Vagina (tissue), 2 donors: ENCODE measurements at regions not wholly inside any gene's neighbourhood (a gene's known extent, or its start where the extent isn't known, plus 50 kb on each side); places are given as distances from the start of the nearest gene placed in this dataset.

ENCODE experiments used
- POLR2A ChIP-seq, 2 donors: fragments of 450-650 bp; IDR thresholded peaks; one replicate each; pipeline ENCODE4 v1.6.1; 2017; ENCODE audit warnings: antibody characterized with exemption in 2 of 2, mild to moderate bottlenecking in 2 of 2, moderate library complexity in 2 of 2
- POLR2AphosphoS5 ChIP-seq, 2 donors: sonication (generic); formaldehyde crosslinking; IDR thresholded peaks; one replicate each; pipeline ENCODE4 v1.9.0; 2017; ENCODE audit warnings: antibody characterized with exemption in 2 of 2, mild to moderate bottlenecking in 2 of 2, low read depth in 1 of 2; ENCODE audit not compliant: insufficient read depth in 1 of 2
- TF ChIP-seq, protein P1 (sequence below), 3 experiments: fragments of 450-650 bp in 2 of 3; fragments of 200-600 bp in 1 of 3; sonication (generic) in 1 of 3; IDR thresholded peaks; one replicate each; pipeline ENCODE4 v1.5.1; 2017 to 2019; ENCODE audit warnings: antibody characterized with exemption in 3 of 3, mild to moderate bottlenecking in 2 of 3, moderate library complexity in 2 of 3

DNA sequence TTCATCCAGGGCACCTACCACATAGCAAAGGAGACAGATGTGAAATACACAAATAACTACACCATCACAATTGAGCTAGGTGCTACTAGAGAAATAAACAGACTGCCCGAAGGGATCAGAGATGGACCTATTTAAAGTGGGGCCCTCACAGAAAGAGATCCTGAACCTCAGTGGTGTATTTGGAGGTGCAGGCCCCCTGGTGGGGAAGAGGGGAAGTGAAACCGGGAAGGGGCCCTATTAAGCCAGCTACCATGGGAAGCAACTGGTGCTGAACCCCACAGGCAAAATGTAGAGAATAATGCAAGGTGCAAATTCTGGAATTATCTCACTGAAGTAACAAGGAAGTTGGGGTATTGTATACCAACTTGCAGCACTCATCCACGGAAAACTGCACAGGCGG is 78.6 kb upstream of the FAM9A start:
- no peak for TF ChIP-seq POLR2AphosphoS5 (IDR thresholded peaks at IDR 0.05; ENCODE audit: insufficient read depth in 1 of 2, low read depth in 1 of 2)
- TF ChIP-seq, protein P1, sequence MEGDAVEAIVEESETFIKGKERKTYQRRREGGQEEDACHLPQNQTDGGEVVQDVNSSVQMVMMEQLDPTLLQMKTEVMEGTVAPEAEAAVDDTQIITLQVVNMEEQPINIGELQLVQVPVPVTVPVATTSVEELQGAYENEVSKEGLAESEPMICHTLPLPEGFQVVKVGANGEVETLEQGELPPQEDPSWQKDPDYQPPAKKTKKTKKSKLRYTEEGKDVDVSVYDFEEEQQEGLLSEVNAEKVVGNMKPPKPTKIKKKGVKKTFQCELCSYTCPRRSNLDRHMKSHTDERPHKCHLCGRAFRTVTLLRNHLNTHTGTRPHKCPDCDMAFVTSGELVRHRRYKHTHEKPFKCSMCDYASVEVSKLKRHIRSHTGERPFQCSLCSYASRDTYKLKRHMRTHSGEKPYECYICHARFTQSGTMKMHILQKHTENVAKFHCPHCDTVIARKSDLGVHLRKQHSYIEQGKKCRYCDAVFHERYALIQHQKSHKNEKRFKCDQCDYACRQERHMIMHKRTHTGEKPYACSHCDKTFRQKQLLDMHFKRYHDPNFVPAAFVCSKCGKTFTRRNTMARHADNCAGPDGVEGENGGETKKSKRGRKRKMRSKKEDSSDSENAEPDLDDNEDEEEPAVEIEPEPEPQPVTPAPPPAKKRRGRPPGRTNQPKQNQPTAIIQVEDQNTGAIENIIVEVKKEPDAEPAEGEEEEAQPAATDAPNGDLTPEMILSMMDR (IDR thresholded peaks at IDR 0.05) = no peak
- no peak for TF ChIP-seq POLR2A (IDR thresholded peaks at IDR 0.05)
